ENCODE measurements at regions not wholly inside any gene's neighbourhood (a gene's known extent, or its start where the extent isn't known, plus 50 kb on each side); places are given as distances from the start of the nearest gene placed in this dataset.

GRCh38 chr11:70810133-70810532 is 411.8 kb downstream of the CTTN start:
- DNase-seq: no peak

- no peak for DNase-seq
These were observed 412.4 kb downstream of the CTTN start for GRCh38 chr11:70810681-70811080.

- no peak for DNase-seq
These were observed 413.2 kb downstream of the CTTN start for GRCh38 chr11:70811483-70811882.

GRCh38 chr11:70811915-70812314 is 413.6 kb downstream of the CTTN start:
- no peak for DNase-seq

- DNase-seq: no peak
These were observed 414.1 kb downstream of the CTTN start for GRCh38 chr11:70812472-70812871.

DNA sequence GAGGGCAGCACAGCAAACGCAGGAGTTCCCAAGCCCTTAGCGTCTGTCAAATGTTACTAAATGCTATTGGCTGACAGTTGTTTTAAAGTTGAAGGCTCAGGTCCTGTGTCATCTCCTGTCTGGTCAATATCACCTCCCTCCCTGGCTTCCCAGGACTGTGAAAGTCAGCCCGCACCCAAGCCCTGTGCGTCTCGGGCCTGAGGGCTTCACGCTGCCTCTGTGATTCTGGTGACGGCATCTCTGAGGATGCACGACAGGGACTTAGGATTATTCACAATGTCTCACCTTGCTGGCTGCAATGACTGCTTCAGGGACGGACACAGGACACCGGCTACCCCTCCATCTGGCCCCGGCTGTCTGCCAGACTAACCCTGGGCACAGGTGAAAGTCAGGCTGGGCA is 415.3 kb downstream of the CTTN start:
- no peak for DNase-seq

DNA sequence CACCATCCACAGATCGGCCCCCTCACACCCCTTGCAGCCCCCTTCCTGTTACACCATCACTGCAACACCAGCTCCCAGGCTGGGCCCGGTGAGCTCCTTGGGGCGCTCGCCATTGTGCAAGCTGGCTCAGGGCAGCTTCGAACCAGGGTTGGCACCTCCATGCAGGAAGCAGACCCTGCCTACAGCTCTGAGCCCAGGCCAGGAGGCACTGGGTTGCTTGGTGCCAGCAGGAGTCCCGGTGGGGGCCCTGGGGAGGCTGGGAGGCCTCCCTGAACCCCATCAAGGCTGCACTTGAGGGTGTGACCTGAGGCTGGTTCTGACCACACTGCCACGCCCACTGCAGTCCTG is 417.1 kb downstream of the CTTN start:
- DNase-seq: no peak

GRCh38 chr11:70816156-70816678 is 417.9 kb downstream of the CTTN start:
- no peak for DNase-seq

- DNase-seq: no peak
These were observed 420.0 kb downstream of the CTTN start for GRCh38 chr11:70818351-70818750.

DNA sequence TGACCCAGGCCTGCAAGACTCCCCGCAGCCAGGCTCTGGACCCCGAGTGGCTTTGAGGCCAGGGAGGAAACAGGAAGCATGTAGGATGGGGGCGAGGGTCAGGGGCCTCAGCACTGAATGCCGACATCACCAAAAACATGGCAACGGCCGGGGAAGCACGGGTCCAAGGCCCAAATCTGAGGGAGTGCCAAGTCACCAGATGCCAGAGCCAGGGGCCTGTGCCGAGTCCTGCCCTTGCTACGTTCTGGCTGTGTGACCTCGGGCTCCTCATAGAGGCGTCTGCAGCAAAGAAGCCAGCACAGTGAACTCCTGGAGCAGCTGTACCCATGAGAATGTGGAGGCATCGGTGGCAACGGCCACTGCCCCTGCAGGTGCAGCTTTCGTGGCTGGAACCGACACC is 420.7 kb downstream of the CTTN start:
- no peak for DNase-seq

- no peak for DNase-seq
These were observed 422.0 kb downstream of the CTTN start for GRCh38 chr11:70820311-70820710.

DNA sequence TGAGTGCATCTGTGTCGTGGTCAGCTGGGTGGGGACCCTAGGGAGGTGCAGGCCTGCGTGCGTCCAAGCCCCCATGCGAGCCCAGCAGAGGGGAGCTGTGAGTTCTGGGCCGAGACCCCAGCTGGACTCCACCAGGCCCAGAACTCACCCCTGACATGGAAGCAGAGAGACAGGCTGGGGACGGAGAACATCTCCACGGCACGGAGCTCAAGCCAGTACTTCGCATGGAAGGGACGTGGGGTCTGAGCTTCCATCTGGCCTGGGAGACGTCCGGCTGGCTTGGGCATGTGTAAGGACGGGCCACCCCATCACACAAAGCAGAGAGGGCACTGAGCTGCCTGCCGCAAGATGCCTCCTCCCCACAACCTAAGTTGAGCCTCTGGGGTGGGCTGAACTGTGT is 422.4 kb downstream of the CTTN start:
- no peak for DNase-seq

- no peak for DNase-seq
These were observed 425.4 kb downstream of the CTTN start for GRCh38 chr11:70823771-70824170.

- DNase-seq: no peak
These were observed 426.4 kb downstream of the CTTN start for GRCh38 chr11:70824605-70825245.

DNA sequence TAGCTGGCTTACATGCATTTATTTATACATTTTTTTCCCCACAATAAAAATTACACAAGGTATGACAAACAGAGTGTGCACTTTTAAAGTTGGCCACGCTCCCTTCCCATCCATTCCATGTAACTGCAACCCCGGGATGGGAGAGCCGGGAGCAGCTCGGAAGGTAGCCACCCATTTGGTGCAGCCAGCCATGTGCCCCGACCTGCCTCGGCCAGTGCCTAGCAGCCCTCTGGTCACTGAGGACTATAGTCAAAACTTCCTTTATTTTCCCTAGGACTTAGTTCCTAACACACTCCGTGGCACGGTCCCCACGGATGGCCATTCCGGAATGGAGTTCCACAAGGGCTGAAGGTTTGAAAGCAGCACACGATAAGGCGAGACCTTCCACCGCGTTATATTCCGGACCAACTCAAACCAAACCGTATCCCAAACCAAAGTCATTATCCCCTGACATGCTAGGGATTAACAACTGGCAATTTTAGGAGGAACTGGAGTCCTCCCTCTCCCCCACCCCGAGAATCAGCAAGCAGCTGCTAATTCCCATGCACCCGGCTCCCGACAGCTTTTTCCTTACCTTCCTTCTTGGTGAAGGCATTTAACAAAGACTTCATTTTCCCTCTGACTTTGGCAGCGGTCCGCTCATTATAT is 426.4 kb downstream of the SHANK2 start:
- DNase-seq: no peak

- no peak for DNase-seq
These were observed 425.6 kb downstream of the SHANK2 start for GRCh38 chr11:70826541-70827335.

- DNase-seq: no peak
These were observed 423.7 kb downstream of the SHANK2 start for GRCh38 chr11:70828593-70829082.

DNA sequence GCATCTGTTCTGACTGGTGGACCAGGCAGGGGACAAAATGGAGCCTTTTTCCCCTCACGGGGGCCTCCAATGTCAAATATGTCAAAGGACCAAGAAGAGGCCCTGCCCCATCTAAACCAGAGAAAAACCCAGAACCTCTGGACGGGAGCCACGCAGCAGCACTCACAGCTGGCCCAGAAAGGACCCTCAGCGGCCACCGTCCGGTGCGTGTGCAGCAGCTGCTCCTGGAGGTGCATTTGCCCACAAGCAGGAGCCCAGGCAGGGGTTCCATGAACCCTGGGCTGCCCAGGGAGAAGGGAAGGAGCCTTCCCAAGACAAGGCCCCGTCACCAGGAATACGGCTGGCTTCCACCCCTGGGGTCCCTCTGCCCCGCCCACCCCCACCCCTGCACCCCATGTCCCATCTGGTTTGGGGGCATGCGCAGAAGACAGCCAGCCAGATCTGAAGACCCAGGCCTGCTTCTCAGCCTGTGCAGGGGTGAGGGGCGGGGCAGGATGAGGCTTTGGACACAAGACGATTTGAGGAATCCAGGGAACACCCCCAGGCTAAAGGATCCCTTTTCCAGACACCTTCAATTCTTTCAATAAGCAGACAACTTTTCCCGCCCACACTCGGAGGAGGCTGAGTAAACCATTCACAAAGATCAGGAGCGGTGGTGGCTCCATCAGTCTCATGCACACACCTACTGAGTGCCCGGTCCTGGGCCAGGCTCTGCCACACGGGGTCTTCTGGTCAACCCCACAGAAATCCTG is 423.1 kb downstream of the SHANK2 start:
- DNase-seq: no peak

- DNase-seq: no peak
These were observed 422.5 kb downstream of the SHANK2 start for GRCh38 chr11:70829886-70830272.

- DNase-seq: no peak
These were observed 419.4 kb downstream of the SHANK2 start for GRCh38 chr11:70833011-70833410.

GRCh38 chr11:70833554-70833953 is 418.8 kb downstream of the SHANK2 start:
- DNase-seq: no peak

DNA sequence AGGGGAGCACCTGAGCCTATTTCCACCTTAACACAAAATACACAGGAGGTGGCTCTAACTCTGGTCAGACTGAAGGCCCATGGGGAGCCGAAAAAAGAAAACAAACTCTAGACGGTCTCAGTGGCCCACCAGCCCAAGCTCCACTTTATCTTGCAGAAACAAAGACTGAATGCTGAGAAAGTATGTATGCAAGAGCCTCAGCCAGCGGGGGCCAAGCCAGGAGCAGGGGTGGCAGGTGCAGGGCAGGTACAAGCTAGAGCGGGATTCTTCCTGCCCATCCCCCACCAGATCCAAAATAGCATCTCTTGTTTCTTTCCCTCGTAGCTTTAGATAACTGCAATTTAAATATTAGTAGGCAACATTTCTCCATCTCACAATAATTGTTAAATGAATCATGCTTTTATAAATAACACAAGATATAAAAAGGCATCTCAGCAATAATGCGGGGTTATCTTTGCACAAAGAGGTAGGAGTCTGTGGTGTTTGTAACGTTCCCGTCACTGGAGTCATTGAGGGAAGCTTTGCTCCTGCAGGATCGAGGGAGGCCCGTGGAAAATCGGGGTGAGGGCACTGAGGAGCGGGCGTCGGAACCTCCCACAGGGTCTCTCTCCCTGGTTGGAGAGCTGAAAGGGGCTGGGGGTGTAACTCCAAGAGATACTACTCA is 418.0 kb downstream of the SHANK2 start:
- DNase-seq: no peak

All from activated gamma-delta T cell (primary cell).